GM10266 (cell line): ENCODE measurements at regions not wholly inside any gene's neighbourhood (a gene's known extent, or its start where the extent isn't known, plus 50 kb on each side); places are given as distances from the start of the nearest gene placed in this dataset.
"Not testable (repeated sequence)": the region's sequence is repeated elsewhere in the genome, so short reads cannot be mapped to it uniquely, and the experiment has no call there.

ENCODE experiments used
- DNase-seq: peaks from one replicate; pipeline ENCODE4 v3.0.0; 2012; ENCODE audit errors: extremely low spot score
- TF ChIP-seq, protein P1 (sequence below): IDR thresholded peaks from 2 replicates; pipeline ENCODE4 v1.5.1; 2012; ENCODE audit warnings: mild to moderate bottlenecking, low read depth; ENCODE audit not compliant: control insufficient read depth, insufficient read depth; ENCODE audit errors: missing control alignments

DNA sequence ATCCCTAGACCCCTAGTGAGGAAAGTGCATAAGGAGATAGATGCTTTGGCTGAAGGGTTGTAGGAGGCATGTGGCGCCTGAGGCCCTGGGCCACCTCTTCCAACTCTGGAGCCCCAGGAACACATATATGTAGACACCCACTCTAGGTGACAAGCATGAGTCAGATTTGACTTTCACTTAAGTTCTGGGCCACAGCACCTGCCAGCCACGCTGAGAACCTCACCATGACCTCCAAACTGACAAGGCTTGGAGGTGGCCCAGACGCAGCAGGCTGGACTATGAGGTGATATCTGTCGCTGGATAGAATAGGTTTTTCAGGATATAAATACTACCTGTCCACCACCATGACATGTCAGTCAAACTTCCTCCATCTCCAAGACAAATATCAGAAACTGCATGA is 894.0 kb upstream of the ZNF722 start:
- TF ChIP-seq, protein P1, sequence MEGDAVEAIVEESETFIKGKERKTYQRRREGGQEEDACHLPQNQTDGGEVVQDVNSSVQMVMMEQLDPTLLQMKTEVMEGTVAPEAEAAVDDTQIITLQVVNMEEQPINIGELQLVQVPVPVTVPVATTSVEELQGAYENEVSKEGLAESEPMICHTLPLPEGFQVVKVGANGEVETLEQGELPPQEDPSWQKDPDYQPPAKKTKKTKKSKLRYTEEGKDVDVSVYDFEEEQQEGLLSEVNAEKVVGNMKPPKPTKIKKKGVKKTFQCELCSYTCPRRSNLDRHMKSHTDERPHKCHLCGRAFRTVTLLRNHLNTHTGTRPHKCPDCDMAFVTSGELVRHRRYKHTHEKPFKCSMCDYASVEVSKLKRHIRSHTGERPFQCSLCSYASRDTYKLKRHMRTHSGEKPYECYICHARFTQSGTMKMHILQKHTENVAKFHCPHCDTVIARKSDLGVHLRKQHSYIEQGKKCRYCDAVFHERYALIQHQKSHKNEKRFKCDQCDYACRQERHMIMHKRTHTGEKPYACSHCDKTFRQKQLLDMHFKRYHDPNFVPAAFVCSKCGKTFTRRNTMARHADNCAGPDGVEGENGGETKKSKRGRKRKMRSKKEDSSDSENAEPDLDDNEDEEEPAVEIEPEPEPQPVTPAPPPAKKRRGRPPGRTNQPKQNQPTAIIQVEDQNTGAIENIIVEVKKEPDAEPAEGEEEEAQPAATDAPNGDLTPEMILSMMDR, result no peak
- DNase-seq, result no peak

- no peak for DNase-seq
- TF ChIP-seq, protein P1, result no peak
These were observed 892.7 kb upstream of the ZNF722 start for GRCh38 chr7:63105978-63106377.

GRCh38 chr7:63106506-63107388 is 891.9 kb upstream of the ZNF722 start:
- no peak for DNase-seq

GRCh38 chr7:63111511-63111910 is 887.1 kb upstream of the ZNF722 start:
- DNase-seq, result not testable (repeated sequence)

More at GRCh38 chr7:63106506-63107388, 891.9 kb upstream of the ZNF722 start:
- TF ChIP-seq, protein P1, result no peak

- TF ChIP-seq, protein P1, result no peak
- no peak for DNase-seq
These were observed 885.6 kb upstream of the ZNF722 start for GRCh38 chr7:63112764-63113712.

GRCh38 chr7:63113713-63114285 is 884.9 kb upstream of the ZNF722 start:
- TF ChIP-seq, protein P1, result no peak
- no peak for DNase-seq

GRCh38 chr7:63114371-63114985 is 884.2 kb upstream of the ZNF722 start:
- no peak for DNase-seq
- TF ChIP-seq, protein P1, result no peak
